ENCODE measurements at regions not wholly inside any gene's neighbourhood (a gene's known extent, or its start where the extent isn't known, plus 50 kb on each side); places are given as distances from the start of the nearest gene placed in this dataset.

- H3K4me2 ChIP-seq (ENCODE audit: low read length): no peak overlapping the region
- no peaks in the 10 kb centered on the region for H4K20me1 ChIP-seq (ENCODE audit: insufficient read depth)
- no peaks in the 10 kb centered on the region for H3K36me3 ChIP-seq (ENCODE audit: insufficient read depth, low read length)
- H3K27ac ChIP-seq (ENCODE audit: low read length): no peak overlapping the region
- H3K27me3 ChIP-seq (ENCODE audit: insufficient read depth, low read depth, low read length): no peaks in the 10 kb centered on the region
- no peak overlapping the region for H2AFZ ChIP-seq (ENCODE audit: low read depth, low read length)
- H3K79me2 ChIP-seq (replicated peaks; ENCODE audit: insufficient read depth, low read length): no peaks in the 10 kb centered on the region
- H3F3A ChIP-seq (ENCODE audit: insufficient read depth, low read length, poor library complexity, severe bottlenecking): no peaks in the 10 kb centered on the region
- TF ChIP-seq, protein P1, sequence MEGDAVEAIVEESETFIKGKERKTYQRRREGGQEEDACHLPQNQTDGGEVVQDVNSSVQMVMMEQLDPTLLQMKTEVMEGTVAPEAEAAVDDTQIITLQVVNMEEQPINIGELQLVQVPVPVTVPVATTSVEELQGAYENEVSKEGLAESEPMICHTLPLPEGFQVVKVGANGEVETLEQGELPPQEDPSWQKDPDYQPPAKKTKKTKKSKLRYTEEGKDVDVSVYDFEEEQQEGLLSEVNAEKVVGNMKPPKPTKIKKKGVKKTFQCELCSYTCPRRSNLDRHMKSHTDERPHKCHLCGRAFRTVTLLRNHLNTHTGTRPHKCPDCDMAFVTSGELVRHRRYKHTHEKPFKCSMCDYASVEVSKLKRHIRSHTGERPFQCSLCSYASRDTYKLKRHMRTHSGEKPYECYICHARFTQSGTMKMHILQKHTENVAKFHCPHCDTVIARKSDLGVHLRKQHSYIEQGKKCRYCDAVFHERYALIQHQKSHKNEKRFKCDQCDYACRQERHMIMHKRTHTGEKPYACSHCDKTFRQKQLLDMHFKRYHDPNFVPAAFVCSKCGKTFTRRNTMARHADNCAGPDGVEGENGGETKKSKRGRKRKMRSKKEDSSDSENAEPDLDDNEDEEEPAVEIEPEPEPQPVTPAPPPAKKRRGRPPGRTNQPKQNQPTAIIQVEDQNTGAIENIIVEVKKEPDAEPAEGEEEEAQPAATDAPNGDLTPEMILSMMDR (IDR thresholded peaks at IDR 0.05; ENCODE audit: poor library complexity, severe bottlenecking): no peak
- no peak for TF ChIP-seq POLR2AphosphoS5 (IDR thresholded peaks at IDR 0.05)
- no peak for TF ChIP-seq SMC3 (conservative IDR thresholded peaks at IDR 0.05; ENCODE audit: poor library complexity)
- no peaks in the 10 kb centered on the region for H3K9me2 ChIP-seq (ENCODE audit: insufficient read depth, low read length)
- no peak overlapping the region for H3K4me3 ChIP-seq (ENCODE audit: low read length)
- H3K9ac ChIP-seq (ENCODE audit: low read length): no peak overlapping the region
- no peaks in the 10 kb centered on the region for H3K9me3 ChIP-seq (ENCODE audit: low read length)
These were observed 420.8 kb downstream of the CNTN6 start for GRCh38 chr3:1513662-1514061.

GRCh38 chr3:1515882-1516281 is 423.1 kb downstream of the CNTN6 start:
- no peak overlapping the region for H3K27ac ChIP-seq (ENCODE audit: low read length)
- H3K79me2 ChIP-seq (replicated peaks; ENCODE audit: insufficient read depth, low read length): no peaks in the 10 kb centered on the region
- no peaks in the 10 kb centered on the region for H3F3A ChIP-seq (ENCODE audit: insufficient read depth, low read length, poor library complexity, severe bottlenecking)
- H4K20me1 ChIP-seq (ENCODE audit: insufficient read depth): no peaks in the 10 kb centered on the region
- no peaks in the 10 kb centered on the region for H3K36me3 ChIP-seq (ENCODE audit: insufficient read depth, low read length)
- no peaks in the 10 kb centered on the region for H3K9me3 ChIP-seq (ENCODE audit: low read length)
- no peak overlapping the region for H3K9ac ChIP-seq (ENCODE audit: low read length)
- no peak overlapping the region for H2AFZ ChIP-seq (ENCODE audit: low read depth, low read length)
- no peak overlapping the region for H3K4me3 ChIP-seq (ENCODE audit: low read length)
- H3K4me2 ChIP-seq (ENCODE audit: low read length): no peak overlapping the region
- H3K9me2 ChIP-seq (ENCODE audit: insufficient read depth, low read length): no peaks in the 10 kb centered on the region
- no peak for TF ChIP-seq POLR2AphosphoS5 (IDR thresholded peaks at IDR 0.05)
- no peak for TF ChIP-seq EZH2 (IDR thresholded peaks at IDR 0.05; ENCODE audit: borderline replicate concordance, insufficient read depth, low read length, poor library complexity, severe bottlenecking)
- TF ChIP-seq MXI1 (conservative IDR thresholded peaks at IDR 0.05; ENCODE audit: poor library complexity, severe bottlenecking): no peak
- no peak for TF ChIP-seq RAD21 (conservative IDR thresholded peaks at IDR 0.05)
- TF ChIP-seq, protein P2, sequence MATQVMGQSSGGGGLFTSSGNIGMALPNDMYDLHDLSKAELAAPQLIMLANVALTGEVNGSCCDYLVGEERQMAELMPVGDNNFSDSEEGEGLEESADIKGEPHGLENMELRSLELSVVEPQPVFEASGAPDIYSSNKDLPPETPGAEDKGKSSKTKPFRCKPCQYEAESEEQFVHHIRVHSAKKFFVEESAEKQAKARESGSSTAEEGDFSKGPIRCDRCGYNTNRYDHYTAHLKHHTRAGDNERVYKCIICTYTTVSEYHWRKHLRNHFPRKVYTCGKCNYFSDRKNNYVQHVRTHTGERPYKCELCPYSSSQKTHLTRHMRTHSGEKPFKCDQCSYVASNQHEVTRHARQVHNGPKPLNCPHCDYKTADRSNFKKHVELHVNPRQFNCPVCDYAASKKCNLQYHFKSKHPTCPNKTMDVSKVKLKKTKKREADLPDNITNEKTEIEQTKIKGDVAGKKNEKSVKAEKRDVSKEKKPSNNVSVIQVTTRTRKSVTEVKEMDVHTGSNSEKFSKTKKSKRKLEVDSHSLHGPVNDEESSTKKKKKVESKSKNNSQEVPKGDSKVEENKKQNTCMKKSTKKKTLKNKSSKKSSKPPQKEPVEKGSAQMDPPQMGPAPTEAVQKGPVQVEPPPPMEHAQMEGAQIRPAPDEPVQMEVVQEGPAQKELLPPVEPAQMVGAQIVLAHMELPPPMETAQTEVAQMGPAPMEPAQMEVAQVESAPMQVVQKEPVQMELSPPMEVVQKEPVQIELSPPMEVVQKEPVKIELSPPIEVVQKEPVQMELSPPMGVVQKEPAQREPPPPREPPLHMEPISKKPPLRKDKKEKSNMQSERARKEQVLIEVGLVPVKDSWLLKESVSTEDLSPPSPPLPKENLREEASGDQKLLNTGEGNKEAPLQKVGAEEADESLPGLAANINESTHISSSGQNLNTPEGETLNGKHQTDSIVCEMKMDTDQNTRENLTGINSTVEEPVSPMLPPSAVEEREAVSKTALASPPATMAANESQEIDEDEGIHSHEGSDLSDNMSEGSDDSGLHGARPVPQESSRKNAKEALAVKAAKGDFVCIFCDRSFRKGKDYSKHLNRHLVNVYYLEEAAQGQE (IDR thresholded peaks at IDR 0.05; ENCODE audit: borderline replicate concordance): no peak
- no peak for TF ChIP-seq TAF1 (IDR thresholded peaks at IDR 0.05; ENCODE audit: low read depth)
- TF ChIP-seq, protein P1 (IDR thresholded peaks at IDR 0.05; ENCODE audit: poor library complexity, severe bottlenecking): no peak
- TF ChIP-seq SMC3 (conservative IDR thresholded peaks at IDR 0.05; ENCODE audit: poor library complexity): no peak
- no peak for TF ChIP-seq EP300 (conservative IDR thresholded peaks at IDR 0.05; ENCODE audit: poor library complexity, severe bottlenecking)
- no peaks in the 10 kb centered on the region for H3K27me3 ChIP-seq (ENCODE audit: insufficient read depth, low read depth, low read length)
